ENCODE measurements at regions not wholly inside any gene's neighbourhood (a gene's known extent, or its start where the extent isn't known, plus 50 kb on each side); places are given as distances from the start of the nearest gene placed in this dataset.

DNA sequence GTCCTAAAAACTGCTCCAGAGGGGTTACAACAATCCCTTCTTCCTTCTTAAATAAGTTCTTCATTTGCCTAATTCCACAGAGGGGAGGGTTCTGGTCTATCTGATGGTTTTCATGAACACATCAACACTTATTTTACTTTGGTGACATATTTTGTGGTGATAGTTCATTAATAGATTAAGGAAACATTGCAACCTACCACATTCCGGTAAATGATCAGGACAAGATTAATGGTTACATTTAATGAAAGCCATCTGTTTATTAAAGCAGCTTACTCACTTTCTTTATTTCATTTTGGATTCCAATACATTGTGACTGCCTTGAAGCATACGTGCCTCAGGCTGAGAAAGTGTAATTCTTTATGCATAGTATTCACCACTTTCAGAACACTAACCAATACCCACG, 101.0 kb downstream of the SKIDA1 start:
- TF ChIP-seq, protein P1, sequence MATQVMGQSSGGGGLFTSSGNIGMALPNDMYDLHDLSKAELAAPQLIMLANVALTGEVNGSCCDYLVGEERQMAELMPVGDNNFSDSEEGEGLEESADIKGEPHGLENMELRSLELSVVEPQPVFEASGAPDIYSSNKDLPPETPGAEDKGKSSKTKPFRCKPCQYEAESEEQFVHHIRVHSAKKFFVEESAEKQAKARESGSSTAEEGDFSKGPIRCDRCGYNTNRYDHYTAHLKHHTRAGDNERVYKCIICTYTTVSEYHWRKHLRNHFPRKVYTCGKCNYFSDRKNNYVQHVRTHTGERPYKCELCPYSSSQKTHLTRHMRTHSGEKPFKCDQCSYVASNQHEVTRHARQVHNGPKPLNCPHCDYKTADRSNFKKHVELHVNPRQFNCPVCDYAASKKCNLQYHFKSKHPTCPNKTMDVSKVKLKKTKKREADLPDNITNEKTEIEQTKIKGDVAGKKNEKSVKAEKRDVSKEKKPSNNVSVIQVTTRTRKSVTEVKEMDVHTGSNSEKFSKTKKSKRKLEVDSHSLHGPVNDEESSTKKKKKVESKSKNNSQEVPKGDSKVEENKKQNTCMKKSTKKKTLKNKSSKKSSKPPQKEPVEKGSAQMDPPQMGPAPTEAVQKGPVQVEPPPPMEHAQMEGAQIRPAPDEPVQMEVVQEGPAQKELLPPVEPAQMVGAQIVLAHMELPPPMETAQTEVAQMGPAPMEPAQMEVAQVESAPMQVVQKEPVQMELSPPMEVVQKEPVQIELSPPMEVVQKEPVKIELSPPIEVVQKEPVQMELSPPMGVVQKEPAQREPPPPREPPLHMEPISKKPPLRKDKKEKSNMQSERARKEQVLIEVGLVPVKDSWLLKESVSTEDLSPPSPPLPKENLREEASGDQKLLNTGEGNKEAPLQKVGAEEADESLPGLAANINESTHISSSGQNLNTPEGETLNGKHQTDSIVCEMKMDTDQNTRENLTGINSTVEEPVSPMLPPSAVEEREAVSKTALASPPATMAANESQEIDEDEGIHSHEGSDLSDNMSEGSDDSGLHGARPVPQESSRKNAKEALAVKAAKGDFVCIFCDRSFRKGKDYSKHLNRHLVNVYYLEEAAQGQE (IDR thresholded peaks at IDR 0.05; ENCODE audit: borderline replicate concordance): no peak
- TF ChIP-seq EZH2 (IDR thresholded peaks at IDR 0.05; ENCODE audit: borderline replicate concordance, insufficient read depth, low read length, poor library complexity, severe bottlenecking) (no peak), EP300 (conservative IDR thresholded peaks at IDR 0.05; ENCODE audit: poor library complexity, severe bottlenecking) (no peak), POLR2AphosphoS5 (IDR thresholded peaks at IDR 0.05) (no peak), TAF1 (IDR thresholded peaks at IDR 0.05; ENCODE audit: low read depth) (no peak)
- TF ChIP-seq, protein P2, sequence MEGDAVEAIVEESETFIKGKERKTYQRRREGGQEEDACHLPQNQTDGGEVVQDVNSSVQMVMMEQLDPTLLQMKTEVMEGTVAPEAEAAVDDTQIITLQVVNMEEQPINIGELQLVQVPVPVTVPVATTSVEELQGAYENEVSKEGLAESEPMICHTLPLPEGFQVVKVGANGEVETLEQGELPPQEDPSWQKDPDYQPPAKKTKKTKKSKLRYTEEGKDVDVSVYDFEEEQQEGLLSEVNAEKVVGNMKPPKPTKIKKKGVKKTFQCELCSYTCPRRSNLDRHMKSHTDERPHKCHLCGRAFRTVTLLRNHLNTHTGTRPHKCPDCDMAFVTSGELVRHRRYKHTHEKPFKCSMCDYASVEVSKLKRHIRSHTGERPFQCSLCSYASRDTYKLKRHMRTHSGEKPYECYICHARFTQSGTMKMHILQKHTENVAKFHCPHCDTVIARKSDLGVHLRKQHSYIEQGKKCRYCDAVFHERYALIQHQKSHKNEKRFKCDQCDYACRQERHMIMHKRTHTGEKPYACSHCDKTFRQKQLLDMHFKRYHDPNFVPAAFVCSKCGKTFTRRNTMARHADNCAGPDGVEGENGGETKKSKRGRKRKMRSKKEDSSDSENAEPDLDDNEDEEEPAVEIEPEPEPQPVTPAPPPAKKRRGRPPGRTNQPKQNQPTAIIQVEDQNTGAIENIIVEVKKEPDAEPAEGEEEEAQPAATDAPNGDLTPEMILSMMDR (IDR thresholded peaks at IDR 0.05; ENCODE audit: poor library complexity, severe bottlenecking): no peak
